Adrenal gland (tissue), 5 donors: ENCODE measurements at regions not wholly inside any gene's neighbourhood (a gene's known extent, or its start where the extent isn't known, plus 50 kb on each side); places are given as distances from the start of the nearest gene placed in this dataset.

Experiments
- CTCF ChIP-seq, 6 experiments: fragments of 450-650 bp in 4 of 6; fragments of 200-600 bp in 2 of 6; sonication (generic) in 1 of 6; IDR thresholded peaks; 1 replicate in 5 of 6; 2 replicates in 1 of 6; pipeline versions ENCODE4 v1.5.1 to v1.8.0; 2016 to 2021; ENCODE audit warnings: antibody characterized with exemption in 6 of 6, mild to moderate bottlenecking in 2 of 6, moderate library complexity in 1 of 6
- POLR2A ChIP-seq, 2 donors: fragments of 450-650 bp; IDR thresholded peaks; one replicate each; pipeline ENCODE4 v1.6.1; 2017; ENCODE audit warnings: antibody characterized with exemption in 2 of 2, mild to moderate bottlenecking in 2 of 2, moderate library complexity in 1 of 2
- donor health status: DM: no; HTN: no; CAD: no.

GRCh38 chr21:27126140-27126539 lies 159.3 kb upstream of the ADAMTS5 start:
- TF ChIP-seq CTCF (IDR thresholded peaks at IDR 0.05), result no peak
- no peak for TF ChIP-seq POLR2A (IDR thresholded peaks at IDR 0.05)
